ENCODE measurements at regions not wholly inside any gene's neighbourhood (a gene's known extent, or its start where the extent isn't known, plus 50 kb on each side); places are given as distances from the start of the nearest gene placed in this dataset.
"Not testable (repeated sequence)": the region's sequence is repeated elsewhere in the genome, so short reads cannot be mapped to it uniquely, and the experiment has no call there.

- TF ChIP-seq SMAD1 (IDR thresholded peaks at IDR 0.05; ENCODE audit: low read depth, partially characterized antibody): no peak
- no peak for TF ChIP-seq NFYA (IDR thresholded peaks at IDR 0.05; ENCODE audit: borderline replicate concordance, low read depth, low read length)
- peak; percentile 58 for TF ChIP-seq SKIL (IDR thresholded peaks at IDR 0.05; ENCODE audit: low read depth, poor library complexity, severe bottlenecking)
Measured at GRCh38 chr1:199089393-199090122, 450.7 kb downstream of the PTPRC start (continued).

- in situ Hi-C loops (cut with MboI); ATAC-seq; H3K9ac ChIP-seq (ENCODE audit: control insufficient read depth, insufficient read depth, low read length); H3K36me3 ChIP-seq (ENCODE audit: control insufficient read depth in 2 of 2, insufficient read depth in 2 of 2, low read length in 1 of 2); H2AFZ ChIP-seq (ENCODE audit: control insufficient read depth, low read depth, low read length); H3K79me2 ChIP-seq (ENCODE audit: control insufficient read depth, insufficient read depth, low read length); H4K20me1 ChIP-seq (ENCODE audit: control insufficient read depth, insufficient read depth); BruUV-seq (replicated peaks); SMC1A ChIA-PET (ENCODE audit: uncharacterized antibody, unreplicated experiment); H3K4me3 ChIP-seq; H3K27me3 ChIP-seq (replicated peaks in 1 of 2; ENCODE audit: control insufficient read depth in 2 of 2, insufficient read depth in 2 of 2, low read length in 1 of 2); H3K27ac ChIP-seq (ENCODE audit: control insufficient read depth, insufficient read depth); FAIRE-seq; POLR2A ChIA-PET; intact Hi-C loops (cut with micrococcal nuclease; ENCODE audit: unreplicated experiment); H3K4me1 ChIP-seq (ENCODE audit: control insufficient read depth, insufficient read depth, low read length); H3K9me3 ChIP-seq (replicated peaks; ENCODE audit: control insufficient read depth, insufficient read depth, low read length); CTCF ChIA-PET; H3K4me2 ChIP-seq (ENCODE audit: control insufficient read depth, insufficient read depth); RAD21 ChIA-PET (ENCODE audit: unreplicated experiment); DNase-seq (ENCODE audit: low read depth, low spot score): not testable (repeated sequence)
- 100% methylated on average over 1 of the region's 1 CpG for WGBS (ENCODE audit: insufficient coverage, insufficient replicate concordance, low lambda C conversion rate, missing lambda C conversion rate)
Measured at GRCh38 chr1:199095628-199096027, 456.8 kb downstream of the PTPRC start.
